ENCODE measurements at regions not wholly inside any gene's neighbourhood (a gene's known extent, or its start where the extent isn't known, plus 50 kb on each side); places are given as distances from the start of the nearest gene placed in this dataset.

DNA sequence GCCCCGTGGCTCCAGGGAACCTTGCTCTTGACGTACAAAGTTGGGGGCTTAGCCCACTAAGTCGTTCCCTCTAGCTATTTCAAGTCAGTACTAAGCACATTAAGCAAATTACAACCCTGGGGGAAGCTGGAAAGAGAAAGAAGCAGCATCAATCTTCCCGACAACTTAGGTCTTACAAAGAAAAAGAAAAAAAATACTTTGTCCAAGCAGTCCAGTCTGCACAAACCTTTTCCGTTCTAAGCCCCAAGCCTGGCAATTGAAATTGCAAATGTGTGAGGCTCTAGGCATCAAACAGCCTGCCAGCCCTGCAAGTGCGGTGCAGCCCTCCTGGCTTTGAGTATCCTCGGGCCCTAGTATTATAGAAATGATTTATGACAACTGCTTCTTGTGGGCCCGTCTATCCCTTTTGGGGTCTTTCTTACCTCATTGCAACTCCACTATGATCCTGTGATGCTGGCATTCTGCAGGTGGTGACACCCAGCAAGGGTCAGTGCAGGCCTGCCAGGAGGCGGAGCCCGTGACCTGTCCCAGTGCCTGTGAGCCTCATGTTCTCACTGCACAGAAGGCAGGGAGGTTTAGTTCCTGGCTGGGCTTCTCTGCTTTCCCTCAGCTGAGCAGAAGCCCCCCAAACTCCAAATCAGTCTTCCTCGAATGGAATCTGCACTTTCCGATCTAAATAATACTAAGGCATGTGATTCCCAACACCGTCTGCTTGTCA lies 232.3 kb upstream of the IRX2 start:
- Histone ChIP-seq H3K4me3 (no peak overlapping the region), H3K36me3 (no peaks in the 10 kb centered on the region), H3K4me1 (no peaks in the 10 kb centered on the region), H3K9me3 (no peaks in the 10 kb centered on the region), H3K27ac (no peak overlapping the region), H3K27me3 (no peaks in the 10 kb centered on the region)
- no peak for ATAC-seq (ENCODE audit: low FRiP score in 2 of 2)
- DNase-seq, result no peak
- no peak for TF ChIP-seq POLR2AphosphoS5 (IDR thresholded peaks at IDR 0.05)
- no peak for TF ChIP-seq POLR2A (IDR thresholded peaks at IDR 0.05)
- no peak for TF ChIP-seq CTCF (IDR thresholded peaks at IDR 0.05)
- TF ChIP-seq EP300 (IDR thresholded peaks at IDR 0.05), result no peak
- 76 to 78% methylated on average over 12 to 13 of the region's 13 CpGs for WGBS, 2 donors

- no peak for TF ChIP-seq EP300 (IDR thresholded peaks at IDR 0.05)
- TF ChIP-seq POLR2AphosphoS5 (IDR thresholded peaks at IDR 0.05), result no peak
- no peak for TF ChIP-seq CTCF (IDR thresholded peaks at IDR 0.05)
- TF ChIP-seq POLR2A (IDR thresholded peaks at IDR 0.05), result no peak
- WGBS, 2 donors, result 82 to 84% methylated on average over 9 of the region's 9 CpGs
- H3K9me3 ChIP-seq, result no peaks in the 10 kb centered on the region
- H3K4me1 ChIP-seq, result no peaks in the 10 kb centered on the region
- H3K4me3 ChIP-seq, result no peak overlapping the region
- no peak overlapping the region for H3K27ac ChIP-seq
- H3K36me3 ChIP-seq, result no peaks in the 10 kb centered on the region
- H3K27me3 ChIP-seq, result no peaks in the 10 kb centered on the region
- DNase-seq (no peak), ATAC-seq (ENCODE audit: low FRiP score in 2 of 2) (no peak)
Observed at GRCh38 chr5:2981652-2982051, 230.2 kb upstream of the IRX2 start.

GRCh38 chr5:2981035-2981434 lies 229.6 kb upstream of the IRX2 start:
- H3K4me1 ChIP-seq, result no peaks in the 10 kb centered on the region
- no peak for TF ChIP-seq CTCF (IDR thresholded peaks at IDR 0.05)
- TF ChIP-seq POLR2AphosphoS5 (IDR thresholded peaks at IDR 0.05), result no peak
- no peak overlapping the region for H3K27ac ChIP-seq
- no peaks in the 10 kb centered on the region for H3K9me3 ChIP-seq
- H3K4me3 ChIP-seq, result no peak overlapping the region
- WGBS, 2 donors, result 73 to 90% methylated on average over 7 to 9 of the region's 9 CpGs
- DNase-seq (no peak), ATAC-seq (ENCODE audit: low FRiP score in 2 of 2) (no peak)
- no peaks in the 10 kb centered on the region for H3K27me3 ChIP-seq
- no peaks in the 10 kb centered on the region for H3K36me3 ChIP-seq

GRCh38 chr5:2960294-2960693 lies 208.8 kb upstream of the IRX2 start:
- H3K4me3 ChIP-seq, result no peak overlapping the region
- DNase-seq (no peak), ATAC-seq (ENCODE audit: low FRiP score in 2 of 2) (no peak)
- 37 to 55% methylated on average over 2 of the region's 2 CpGs for WGBS, 2 donors
- no peaks in the 10 kb centered on the region for H3K4me1 ChIP-seq
- H3K36me3 ChIP-seq, result no peaks in the 10 kb centered on the region
- H3K27me3 ChIP-seq, result no peaks in the 10 kb centered on the region
- H3K27ac ChIP-seq, result no peak overlapping the region
- no peak for TF ChIP-seq POLR2AphosphoS5 (IDR thresholded peaks at IDR 0.05)
- no peak for TF ChIP-seq EP300 (IDR thresholded peaks at IDR 0.05)
- TF ChIP-seq CTCF (IDR thresholded peaks at IDR 0.05), result no peak
- TF ChIP-seq POLR2A (IDR thresholded peaks at IDR 0.05), result no peak
- H3K9me3 ChIP-seq, result peaks cover 0 to 11% (median 0%) of the 10 kb centered on the region in 4 donors

- no peak overlapping the region for H3K4me3 ChIP-seq
- H3K36me3 ChIP-seq, result no peaks in the 10 kb centered on the region
- ATAC-seq (ENCODE audit: low FRiP score in 2 of 2) (no peak), DNase-seq (no peak)
- H3K27me3 ChIP-seq, result no peaks in the 10 kb centered on the region
- peaks cover 0 to 11% (median 0%) of the 10 kb centered on the region in 4 donors for H3K9me3 ChIP-seq
- no peak for TF ChIP-seq EP300 (IDR thresholded peaks at IDR 0.05)
- no peak for TF ChIP-seq POLR2AphosphoS5 (IDR thresholded peaks at IDR 0.05)
- no peak for TF ChIP-seq CTCF (IDR thresholded peaks at IDR 0.05)
- no peak for TF ChIP-seq POLR2A (IDR thresholded peaks at IDR 0.05)
- no peak overlapping the region for H3K27ac ChIP-seq
- WGBS, 2 donors, result 68 to 89% methylated on average over 2 of the region's 2 CpGs
- no peaks in the 10 kb centered on the region for H3K4me1 ChIP-seq
Observed at GRCh38 chr5:2958976-2959375, 207.5 kb upstream of the IRX2 start.
